Cardiac muscle cell (in vitro differentiated cells and primary cell): ENCODE measurements at regions not wholly inside any gene's neighbourhood (a gene's known extent, or its start where the extent isn't known, plus 50 kb on each side); places are given as distances from the start of the nearest gene placed in this dataset.

ENCODE experiments used
- DNase-seq, 2 donors: peaks; one replicate each; pipeline versions ENCODE4 v3.0.0 to v3.0.0-alpha.2; 2010 to 2017; ENCODE audit warnings: low read depth in 1 of 2, low spot score in 1 of 2
- H3K27ac ChIP-seq: fragments of 200-600 bp; sonication (generic); 2 replicates; pipeline ENCODE4 v1.5.1; 2016
- H3K27me3 ChIP-seq: fragments of 200-600 bp; sonication (generic); 2 replicates; pipeline ENCODE4 v1.6.0; 2016; ENCODE audit warnings: control low read depth
- H3K36me3 ChIP-seq: fragments of 200-600 bp; sonication (generic); 2 replicates; pipeline ENCODE4 v1.5.1; 2016; ENCODE audit warnings: control low read depth
- H3K4me1 ChIP-seq: fragments of 200-600 bp; sonication (generic); 2 replicates; pipeline ENCODE4 v1.8.1; 2017; ENCODE audit warnings: low read depth, mild to moderate bottlenecking, mixed run types
- H3K4me3 ChIP-seq: fragments of 200-600 bp; sonication (generic); 2 replicates; pipeline ENCODE4 v1.5.1; 2016; ENCODE audit warnings: mild to moderate bottlenecking
- H3K9me3 ChIP-seq: fragments of 200-600 bp; sonication (generic); 2 replicates; pipeline ENCODE4 v1.5.1; 2017; ENCODE audit warnings: low read depth, mild to moderate bottlenecking, control low read depth
- TF ChIP-seq, protein P1 (sequence below): IDR thresholded peaks from 2 replicates; pipeline ENCODE4 v1.5.1; 2012; ENCODE audit warnings: low read depth, mild to moderate bottlenecking, low read length

DNA sequence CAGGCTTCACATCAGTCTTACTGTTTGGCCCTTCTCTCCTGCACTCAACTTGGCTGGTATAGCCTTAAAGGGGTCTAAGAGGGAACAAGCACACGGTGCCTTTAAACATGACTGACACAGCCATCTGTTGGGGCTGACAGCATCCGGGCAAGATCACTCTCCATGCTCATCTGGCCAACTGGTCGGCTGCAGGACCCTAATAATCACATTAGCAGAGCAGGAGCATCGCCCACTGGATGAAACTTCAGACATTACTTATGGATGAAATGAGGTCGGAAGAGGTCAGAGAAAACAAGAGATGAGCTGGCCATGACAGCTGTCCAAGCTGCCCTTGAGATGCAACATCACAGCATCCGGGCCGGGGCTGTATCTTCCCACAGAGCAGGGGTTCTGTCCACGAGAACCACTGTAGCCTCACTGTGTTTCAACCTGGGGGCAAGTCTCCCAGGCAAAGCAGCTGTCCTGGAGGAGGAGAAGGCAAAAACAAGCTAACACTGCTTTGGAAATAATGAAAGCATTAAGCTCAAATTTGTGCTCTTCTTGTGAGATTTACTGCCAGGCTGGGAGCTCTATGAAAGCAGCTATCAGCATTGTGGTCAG lies 94.4 kb upstream of the TTC29 start:
- peaks cover 5% of the 10 kb centered on the region for H3K4me1 ChIP-seq
- TF ChIP-seq, protein P1, sequence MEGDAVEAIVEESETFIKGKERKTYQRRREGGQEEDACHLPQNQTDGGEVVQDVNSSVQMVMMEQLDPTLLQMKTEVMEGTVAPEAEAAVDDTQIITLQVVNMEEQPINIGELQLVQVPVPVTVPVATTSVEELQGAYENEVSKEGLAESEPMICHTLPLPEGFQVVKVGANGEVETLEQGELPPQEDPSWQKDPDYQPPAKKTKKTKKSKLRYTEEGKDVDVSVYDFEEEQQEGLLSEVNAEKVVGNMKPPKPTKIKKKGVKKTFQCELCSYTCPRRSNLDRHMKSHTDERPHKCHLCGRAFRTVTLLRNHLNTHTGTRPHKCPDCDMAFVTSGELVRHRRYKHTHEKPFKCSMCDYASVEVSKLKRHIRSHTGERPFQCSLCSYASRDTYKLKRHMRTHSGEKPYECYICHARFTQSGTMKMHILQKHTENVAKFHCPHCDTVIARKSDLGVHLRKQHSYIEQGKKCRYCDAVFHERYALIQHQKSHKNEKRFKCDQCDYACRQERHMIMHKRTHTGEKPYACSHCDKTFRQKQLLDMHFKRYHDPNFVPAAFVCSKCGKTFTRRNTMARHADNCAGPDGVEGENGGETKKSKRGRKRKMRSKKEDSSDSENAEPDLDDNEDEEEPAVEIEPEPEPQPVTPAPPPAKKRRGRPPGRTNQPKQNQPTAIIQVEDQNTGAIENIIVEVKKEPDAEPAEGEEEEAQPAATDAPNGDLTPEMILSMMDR, result no peak
- H3K9me3 ChIP-seq, result no peaks in the 10 kb centered on the region
- no peaks in the 10 kb centered on the region for H3K27me3 ChIP-seq
- H3K4me3 ChIP-seq, result no peak overlapping the region
- DNase-seq, result no peak
- no peaks in the 10 kb centered on the region for H3K36me3 ChIP-seq
- H3K27ac ChIP-seq, result no peak overlapping the region

DNA sequence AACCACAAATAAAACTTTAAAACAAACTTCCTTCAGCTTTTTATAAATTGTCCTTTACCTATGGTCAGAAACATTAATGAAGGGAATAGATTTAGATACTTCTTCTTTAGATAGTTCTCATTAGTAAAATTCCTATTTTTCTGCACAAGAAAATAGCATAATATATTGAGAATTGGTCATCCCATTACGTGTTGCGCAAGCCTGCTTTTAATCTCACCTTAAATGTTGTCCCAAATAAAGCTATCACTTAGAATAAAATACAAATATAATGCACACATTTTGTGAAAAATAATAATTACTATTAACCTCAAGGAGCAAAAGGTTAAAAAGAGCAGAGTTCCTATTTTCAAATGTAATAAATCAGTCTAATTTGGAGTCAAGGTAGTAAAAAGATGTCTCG lies 95.2 kb upstream of the TTC29 start:
- Histone ChIP-seq H3K9me3 (no peaks in the 10 kb centered on the region), H3K27ac (no peak overlapping the region), H3K27me3 (no peaks in the 10 kb centered on the region), H3K36me3 (no peaks in the 10 kb centered on the region), H3K4me1 (peaks cover 5% of the 10 kb centered on the region), H3K4me3 (no peak overlapping the region)
- DNase-seq, result no peak
- TF ChIP-seq, protein P1, result no peak

DNA sequence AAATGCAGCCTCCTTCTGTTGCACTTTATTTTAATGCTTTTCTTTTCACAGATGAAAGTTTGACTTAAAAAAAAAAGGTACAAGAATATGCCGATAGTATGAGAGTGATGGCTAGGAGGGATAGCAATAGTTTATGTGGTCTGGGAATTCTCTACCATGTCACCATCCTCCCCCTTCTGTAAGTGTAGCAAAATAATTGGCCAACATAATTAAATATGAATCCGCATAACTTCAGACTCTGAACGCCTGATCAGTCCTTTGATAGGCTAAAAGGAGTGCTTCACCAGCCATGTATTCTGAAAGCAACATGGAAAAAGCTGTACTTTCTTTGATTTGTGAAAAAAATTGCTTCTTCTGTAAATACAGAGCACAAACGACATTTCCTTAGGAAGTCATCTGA lies 95.7 kb upstream of the TTC29 start:
- no peak overlapping the region for H3K27ac ChIP-seq
- H3K4me3 ChIP-seq, result no peak overlapping the region
- no peaks in the 10 kb centered on the region for H3K27me3 ChIP-seq
- H3K36me3 ChIP-seq, result no peaks in the 10 kb centered on the region
- no peaks in the 10 kb centered on the region for H3K9me3 ChIP-seq
- DNase-seq, result no peak
- TF ChIP-seq, protein P1, result no peak
- peaks cover 4% of the 10 kb centered on the region for H3K4me1 ChIP-seq

DNA sequence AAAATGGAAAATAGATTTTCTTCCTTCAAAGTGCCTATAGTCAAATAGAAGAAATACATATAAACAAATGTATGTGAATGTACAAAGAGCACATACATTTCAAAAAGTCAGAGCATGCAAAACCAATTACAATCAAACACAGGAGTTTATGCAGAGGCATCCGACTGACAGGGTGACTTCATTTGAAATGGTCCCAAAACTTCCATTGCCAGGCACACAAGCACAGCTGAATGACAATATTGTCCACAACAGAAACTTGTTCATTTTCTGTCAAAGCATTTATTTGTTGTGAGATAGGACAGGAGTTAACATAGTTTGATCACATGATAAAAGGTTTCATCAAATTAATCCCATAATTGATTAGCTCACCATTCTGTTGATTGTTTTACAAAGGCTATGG lies 96.4 kb upstream of the TTC29 start:
- no peak overlapping the region for H3K4me3 ChIP-seq
- no peak for DNase-seq

DNA sequence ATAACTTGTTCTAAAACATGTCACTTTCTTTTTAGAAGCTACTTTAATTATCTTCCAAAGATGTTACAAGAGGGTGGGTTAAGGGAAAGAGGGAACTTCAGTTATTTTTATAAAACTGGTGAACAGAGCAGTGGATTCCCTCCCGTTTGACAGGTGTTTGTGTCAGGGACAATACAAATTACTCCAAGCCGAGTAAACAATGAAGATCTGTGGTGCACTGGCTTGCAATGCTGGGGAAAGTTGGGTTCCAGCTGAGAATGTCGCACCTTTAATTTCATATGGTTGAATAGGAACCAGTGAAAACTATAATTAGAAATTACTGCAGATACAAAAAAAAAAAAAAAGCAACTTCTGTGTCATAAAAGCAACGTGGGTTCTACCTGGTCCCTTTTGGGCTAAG lies 98.6 kb upstream of the TTC29 start:
- Histone ChIP-seq H3K4me3 (no peak overlapping the region), H3K27ac (no peak overlapping the region), H3K36me3 (no peaks in the 10 kb centered on the region), H3K27me3 (no peaks in the 10 kb centered on the region), H3K9me3 (no peaks in the 10 kb centered on the region), H3K4me1 (no peaks in the 10 kb centered on the region)
- TF ChIP-seq, protein P1, result no peak
- DNase-seq, result no peak

More for the DNA sequence above, 96.4 kb upstream of the TTC29 start:
- H3K9me3 ChIP-seq, result no peaks in the 10 kb centered on the region
- no peaks in the 10 kb centered on the region for H3K4me1 ChIP-seq
- no peaks in the 10 kb centered on the region for H3K36me3 ChIP-seq
- no peaks in the 10 kb centered on the region for H3K27me3 ChIP-seq
- TF ChIP-seq, protein P1, result no peak
- no peak overlapping the region for H3K27ac ChIP-seq
